ENCODE measurements at regions not wholly inside any gene's neighbourhood (a gene's known extent, or its start where the extent isn't known, plus 50 kb on each side); places are given as distances from the start of the nearest gene placed in this dataset.

DNA sequence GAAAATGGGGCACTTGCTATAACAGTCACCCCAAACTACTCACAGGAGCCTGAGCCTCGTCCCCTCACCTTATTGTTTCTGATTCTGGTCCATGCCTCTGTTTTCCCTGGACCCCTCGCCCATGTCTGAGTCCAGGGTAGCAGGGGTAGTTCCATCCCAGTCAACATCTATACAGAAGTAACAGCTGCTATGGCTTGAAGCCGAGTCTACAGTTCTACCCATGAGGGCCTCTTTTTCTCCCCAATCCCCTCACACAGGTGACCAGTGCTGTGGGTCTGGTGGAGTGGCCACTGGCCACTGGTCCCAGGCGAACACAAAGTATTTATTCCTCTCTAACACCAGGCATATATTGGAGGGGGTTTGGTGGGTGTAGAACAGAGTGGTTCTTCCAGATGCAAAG, 116.4 kb downstream of the ZNF280B start:
- intact Hi-C loops (cut with micrococcal nuclease), result no loop called here
- H3K27me3 Mint-ChIP-seq (ENCODE audit: low read depth), result peaks cover 17% of the 10 kb centered on the region
- H3K4me1 Mint-ChIP-seq (ENCODE audit: low read depth), result no peaks in the 10 kb centered on the region
- no peak for DNase-seq
- CTCF ChIA-PET, result interaction anchor here (1.4 kb wide), 1 partner anchor 49 kb away, joined by 3 read pairs; no protein-coding TSS in a partner anchor
- no peak overlapping the region for H3K4me3 Mint-ChIP-seq
- no peaks in the 10 kb centered on the region for H3K9me3 Mint-ChIP-seq
- H3K27ac Mint-ChIP-seq, result no peak overlapping the region
- H3K36me3 Mint-ChIP-seq (ENCODE audit: low read depth), result no peaks in the 10 kb centered on the region

DNA sequence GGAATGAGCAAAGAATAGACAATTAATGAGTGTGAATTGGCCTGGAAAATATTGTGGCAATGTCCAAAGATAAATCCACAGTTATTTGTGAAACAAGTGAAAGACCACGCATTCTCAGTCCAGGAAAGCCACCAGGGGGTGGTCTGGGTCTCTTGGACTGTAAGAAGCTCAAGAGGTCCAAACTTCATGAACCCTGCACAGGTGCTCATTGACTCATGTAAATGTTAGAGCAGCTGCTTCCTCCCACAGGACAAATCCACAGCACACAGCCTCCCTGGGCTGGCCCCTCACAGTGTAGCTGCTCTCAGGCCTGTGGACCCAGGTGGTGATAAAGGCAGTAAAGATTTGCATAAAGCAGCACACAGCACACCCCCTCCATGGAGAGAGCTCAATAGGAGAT, 114.0 kb downstream of the ZNF280B start:
- Mint-ChIP-seq H3K9me3 (no peaks in the 10 kb centered on the region), H3K36me3 (ENCODE audit: low read depth) (no peaks in the 10 kb centered on the region), H3K27ac (no peak overlapping the region), H3K4me3 (no peak overlapping the region), H3K4me1 (ENCODE audit: low read depth) (no peaks in the 10 kb centered on the region), H3K27me3 (ENCODE audit: low read depth) (peaks cover 12% of the 10 kb centered on the region)
- DNase-seq, result no peak
- intact Hi-C loops (cut with micrococcal nuclease), result no loop called here
- CTCF ChIA-PET, result interaction anchor here (0.6 to 1.6 kb wide), 4 partner anchors 28 to 263 kb away, joined by 3 to 7 read pairs (median 3); no protein-coding TSS in a partner anchor

DNA sequence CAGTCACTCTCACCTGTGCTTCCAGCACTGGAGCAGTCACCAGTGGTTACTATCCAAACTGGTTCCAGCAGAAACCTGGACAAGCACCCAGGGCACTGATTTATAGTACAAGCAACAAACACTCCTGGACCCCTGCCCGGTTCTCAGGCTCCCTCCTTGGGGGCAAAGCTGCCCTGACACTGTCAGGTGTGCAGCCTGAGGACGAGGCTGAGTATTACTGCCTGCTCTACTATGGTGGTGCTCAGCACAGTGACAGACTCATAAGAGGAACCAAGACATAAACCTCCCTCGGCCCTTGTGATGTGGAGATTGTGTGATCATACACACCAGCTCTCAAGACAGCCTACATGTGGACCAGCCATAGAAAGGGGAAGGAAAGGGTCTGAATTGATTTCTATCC, 113.3 kb downstream of the ZNF280B start:
- H3K4me3 Mint-ChIP-seq, result no peak overlapping the region
- CTCF ChIA-PET, result interaction anchor here (1.5 to 1.6 kb wide), 2 partner anchors 27 to 52 kb away, joined by 4 to 7 read pairs; no protein-coding TSS in a partner anchor
- no peak for DNase-seq
- H3K27me3 Mint-ChIP-seq (ENCODE audit: low read depth), result peaks cover 11% of the 10 kb centered on the region
- intact Hi-C loops (cut with micrococcal nuclease), result no loop called here
- no peaks in the 10 kb centered on the region for H3K9me3 Mint-ChIP-seq
- no peaks in the 10 kb centered on the region for H3K4me1 Mint-ChIP-seq (ENCODE audit: low read depth)
- no peak overlapping the region for H3K27ac Mint-ChIP-seq
- H3K36me3 Mint-ChIP-seq (ENCODE audit: low read depth), result no peaks in the 10 kb centered on the region

DNA sequence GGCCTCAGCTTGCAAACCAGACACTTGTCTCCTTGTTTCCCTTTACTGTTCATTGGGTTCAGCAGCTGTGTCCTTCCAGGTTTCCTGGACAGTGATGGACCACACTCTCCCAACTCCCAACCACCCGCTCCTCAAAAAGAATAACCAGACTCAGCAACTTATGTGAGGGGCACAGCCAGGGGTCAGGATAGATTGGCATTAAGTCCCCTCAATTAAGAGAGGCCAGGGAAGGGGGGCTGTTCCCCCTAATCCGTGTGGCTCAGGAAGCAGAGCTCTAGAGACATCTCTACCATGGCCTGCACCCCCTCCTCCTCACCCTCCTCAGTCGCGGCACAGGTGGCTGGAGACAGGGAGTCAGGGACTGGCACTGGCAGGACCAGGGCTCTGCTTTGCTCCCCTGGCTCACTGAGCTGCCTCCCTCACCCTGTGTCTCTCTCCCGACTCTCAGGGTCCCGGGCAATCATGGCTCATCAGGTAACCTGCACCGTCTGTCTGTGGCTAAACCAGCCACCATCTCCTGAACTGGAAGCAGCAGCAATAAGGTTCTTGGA, 111.7 kb downstream of the ZNF280B start:
- Mint-ChIP-seq H3K27me3 (ENCODE audit: low read depth) (peaks cover 5% of the 10 kb centered on the region), H3K36me3 (ENCODE audit: low read depth) (no peaks in the 10 kb centered on the region), H3K27ac (no peak overlapping the region), H3K4me3 (no peak overlapping the region), H3K9me3 (no peaks in the 10 kb centered on the region), H3K4me1 (ENCODE audit: low read depth) (no peaks in the 10 kb centered on the region)
- intact Hi-C loops (cut with micrococcal nuclease), result no loop called here
- CTCF ChIA-PET, result interaction anchor here (1.0 to 1.5 kb wide), 2 partner anchors 9 to 54 kb away, joined by 3 to 4 read pairs; no protein-coding TSS in a partner anchor
- DNase-seq, result no peak

DNA sequence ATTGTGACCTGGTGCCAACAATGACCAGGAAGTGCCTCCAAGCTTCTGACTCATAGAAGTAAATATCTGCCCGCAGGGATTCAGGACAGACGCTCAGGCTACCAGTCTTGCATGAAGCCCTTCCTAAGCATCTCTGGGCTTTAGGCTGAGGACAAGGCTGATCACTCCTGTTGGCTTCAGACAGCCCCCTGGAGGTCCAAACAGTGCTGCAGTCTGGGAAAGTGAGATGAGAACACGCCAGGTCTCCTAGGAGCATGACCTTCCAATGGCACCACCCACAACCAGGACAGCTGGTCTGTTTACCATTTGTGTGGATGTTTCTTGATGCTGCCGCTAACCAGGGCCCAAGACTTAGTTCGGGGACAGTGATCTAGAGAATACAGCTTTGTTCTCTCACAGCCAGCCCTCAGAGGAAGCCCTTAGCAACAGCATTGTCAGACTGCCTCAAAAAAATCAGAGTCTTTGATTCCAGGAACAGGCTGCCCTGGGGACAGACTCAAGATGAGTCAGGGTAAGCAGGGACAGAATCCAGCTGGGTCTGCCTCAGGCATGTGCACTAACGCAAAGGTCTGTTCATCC, 111.2 kb downstream of the ZNF280B start:
- Mint-ChIP-seq H3K27me3 (ENCODE audit: low read depth) (peaks cover 3% of the 10 kb centered on the region), H3K4me3 (no peak overlapping the region), H3K4me1 (ENCODE audit: low read depth) (no peaks in the 10 kb centered on the region), H3K9me3 (no peaks in the 10 kb centered on the region), H3K36me3 (ENCODE audit: low read depth) (no peaks in the 10 kb centered on the region), H3K27ac (no peak overlapping the region)
- no peak for DNase-seq
- CTCF ChIA-PET, result interaction anchor here (1.0 kb wide), 1 partner anchor 9 kb away, joined by 3 read pairs; no protein-coding TSS in a partner anchor
- intact Hi-C loops (cut with micrococcal nuclease), result no loop called here

DNA sequence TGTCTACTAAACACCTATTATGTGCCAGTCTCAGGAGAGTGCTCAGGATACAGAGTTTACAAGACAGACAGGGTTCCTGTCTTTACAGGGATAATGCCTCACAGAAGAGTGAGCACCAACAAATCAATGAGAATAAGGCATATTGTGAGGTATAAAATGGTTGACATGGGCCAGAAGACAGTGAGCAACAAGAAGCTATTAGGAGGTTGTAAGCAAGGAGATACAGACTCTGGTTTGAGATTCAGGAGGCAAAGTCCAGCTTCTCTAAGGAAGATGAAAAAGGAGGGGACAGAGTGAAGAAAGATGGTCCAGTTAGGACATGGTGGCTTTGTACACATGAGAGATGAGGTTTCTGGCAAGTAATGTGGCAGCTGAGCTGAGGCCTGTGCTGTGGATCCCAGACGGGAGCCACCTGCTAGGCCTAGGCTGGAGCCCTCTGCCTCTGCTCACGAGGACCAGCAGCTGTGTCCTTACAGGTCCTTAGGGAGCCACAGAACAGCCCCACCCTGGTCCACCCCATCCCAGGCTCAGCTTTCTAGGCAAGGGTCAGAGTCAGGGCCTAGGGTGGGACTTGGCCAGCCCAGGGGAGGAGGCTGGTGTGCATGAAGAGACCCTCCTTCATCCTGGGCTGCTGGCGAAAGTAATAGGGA, 110.5 kb downstream of the ZNF280B start:
- Mint-ChIP-seq H3K9me3 (no peaks in the 10 kb centered on the region), H3K27ac (no peak overlapping the region), H3K4me1 (ENCODE audit: low read depth) (no peaks in the 10 kb centered on the region), H3K4me3 (no peak overlapping the region), H3K36me3 (ENCODE audit: low read depth) (no peaks in the 10 kb centered on the region), H3K27me3 (ENCODE audit: low read depth) (peaks cover 2% of the 10 kb centered on the region)
- intact Hi-C loops (cut with micrococcal nuclease), result no loop called here
- no peak for DNase-seq
- CTCF ChIA-PET, result interaction anchor here (0.6 to 1.1 kb wide), 3 partner anchors 8 to 25 kb away, joined by 3 to 4 read pairs (median 3); no protein-coding TSS in a partner anchor

DNA sequence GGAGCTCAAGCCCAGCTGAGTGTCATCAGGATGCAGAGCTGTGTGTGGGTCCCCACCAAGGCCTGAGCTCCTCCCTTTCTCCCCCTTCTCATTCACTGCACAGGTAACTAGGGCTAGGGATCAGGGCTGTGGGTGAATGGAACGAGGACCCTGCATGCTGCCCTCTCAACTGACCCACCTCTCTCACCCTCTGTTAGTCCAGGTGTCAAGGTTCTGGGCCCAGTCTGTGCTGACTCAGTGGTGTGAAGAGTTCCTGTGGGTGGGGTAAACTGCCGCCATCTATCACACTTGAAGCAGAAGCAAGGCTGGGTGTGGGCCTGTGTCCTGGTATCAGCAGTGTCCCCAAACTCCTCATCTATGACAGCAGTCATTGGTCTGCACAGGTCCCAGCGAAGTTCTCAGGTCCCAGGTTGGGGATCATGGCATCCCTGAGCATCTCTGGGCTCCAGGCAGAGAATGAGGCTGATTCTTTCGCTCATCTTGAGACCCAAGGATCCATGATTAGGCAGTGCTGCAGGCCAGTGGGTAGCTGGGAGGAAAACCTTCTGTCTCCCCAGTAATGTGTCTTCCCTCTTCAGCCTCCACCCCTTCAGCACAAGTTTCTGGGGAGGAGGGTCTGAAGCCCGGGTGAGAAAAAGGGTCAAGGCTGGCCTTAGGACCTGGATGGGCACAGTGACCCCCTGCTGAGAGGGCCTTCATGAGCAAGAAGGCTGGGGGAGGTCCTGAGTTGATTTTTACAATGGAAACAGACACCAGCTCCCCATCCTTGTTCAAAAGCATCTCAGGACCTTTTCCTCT, 109.8 kb downstream of the ZNF280B start:
- Mint-ChIP-seq H3K36me3 (ENCODE audit: low read depth) (no peaks in the 10 kb centered on the region), H3K4me3 (no peak overlapping the region), H3K27ac (no peak overlapping the region), H3K27me3 (ENCODE audit: low read depth) (peaks cover 2% of the 10 kb centered on the region), H3K4me1 (ENCODE audit: low read depth) (no peaks in the 10 kb centered on the region), H3K9me3 (no peaks in the 10 kb centered on the region)
- DNase-seq, result no peak
- CTCF ChIA-PET, result interaction anchor here (0.6 to 1.1 kb wide), 2 partner anchors 19 to 24 kb away, joined by 3 to 4 read pairs; no protein-coding TSS in a partner anchor
- intact Hi-C loops (cut with micrococcal nuclease), result no loop called here

DNA sequence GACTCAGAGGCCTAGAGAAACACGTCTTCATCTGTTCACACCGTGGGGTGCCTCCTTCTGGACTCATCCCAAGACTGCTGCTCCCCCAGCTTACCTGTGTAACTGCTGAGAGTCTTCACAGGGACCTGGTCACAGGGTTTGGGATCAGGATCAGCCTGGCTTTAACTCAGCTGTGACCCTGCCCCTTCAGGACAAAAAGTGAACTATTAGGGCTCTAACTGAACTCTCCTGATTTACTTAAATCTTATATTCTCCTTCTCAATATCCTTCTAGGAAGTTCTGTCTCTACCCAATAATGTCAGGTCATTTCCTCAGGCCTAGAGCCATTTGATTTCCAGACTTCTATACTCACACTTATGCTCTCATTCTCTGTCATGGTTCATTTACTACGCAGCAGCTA, 108.4 kb downstream of the ZNF280B start:
- CTCF ChIA-PET, result interaction anchor here (0.5 to 1.0 kb wide), 2 partner anchors 22 to 90 kb away, joined by 3 read pairs; no protein-coding TSS in a partner anchor
- intact Hi-C loops (cut with micrococcal nuclease), result no loop called here
- Mint-ChIP-seq H3K27ac (no peak overlapping the region), H3K4me3 (no peak overlapping the region), H3K27me3 (ENCODE audit: low read depth) (peaks cover 2% of the 10 kb centered on the region), H3K36me3 (ENCODE audit: low read depth) (no peaks in the 10 kb centered on the region), H3K9me3 (no peaks in the 10 kb centered on the region), H3K4me1 (ENCODE audit: low read depth) (no peaks in the 10 kb centered on the region)
- no peak for DNase-seq

DNA sequence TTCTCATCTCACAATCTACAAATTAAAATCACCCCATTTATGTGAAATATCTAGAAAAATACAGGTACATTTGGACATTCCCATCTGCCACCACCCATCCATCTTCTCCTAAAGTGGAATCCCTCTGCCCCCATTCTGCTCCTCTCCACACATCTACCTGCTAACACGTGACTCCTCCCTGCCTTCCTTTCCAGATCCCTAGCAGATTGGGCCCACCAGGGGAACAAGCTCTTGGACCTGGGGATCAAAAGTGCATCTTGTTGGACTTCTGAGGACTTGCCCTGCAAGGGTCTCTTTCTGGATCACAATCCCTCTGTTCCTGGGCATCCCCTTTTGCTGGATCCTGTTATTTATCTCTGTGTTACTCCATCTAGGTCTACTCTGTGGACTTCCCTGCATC, 107.6 kb downstream of the ZNF280B start:
- no peak overlapping the region for H3K27ac Mint-ChIP-seq
- intact Hi-C loops (cut with micrococcal nuclease), result no loop called here
- CTCF ChIA-PET, result interaction anchor here (0.5 to 1.0 kb wide), 2 partner anchors 22 to 89 kb away, joined by 3 read pairs; no protein-coding TSS in a partner anchor

DNA sequence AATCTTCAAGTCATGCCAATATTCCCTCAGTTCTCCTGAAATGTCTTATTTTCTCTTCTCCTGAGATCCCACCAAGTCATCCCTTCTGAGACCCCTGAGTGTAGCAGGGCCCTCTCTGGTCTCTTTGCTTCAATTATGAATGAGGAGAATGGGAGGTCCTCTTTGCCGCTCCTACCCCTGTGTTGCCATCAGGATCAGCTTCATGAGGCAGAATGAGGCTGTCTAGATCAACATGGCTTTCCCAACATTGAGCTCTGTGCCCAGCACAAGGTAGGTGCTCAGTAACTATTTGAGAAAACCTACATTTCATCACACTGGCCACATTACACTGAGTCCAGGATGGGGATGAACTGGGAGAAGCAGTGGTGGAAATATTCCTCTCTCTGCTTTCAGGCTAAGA, 107.2 kb downstream of the ZNF280B start:
- Mint-ChIP-seq H3K4me1 (ENCODE audit: low read depth) (no peaks in the 10 kb centered on the region), H3K27ac (no peak overlapping the region), H3K27me3 (ENCODE audit: low read depth) (peaks cover 4% of the 10 kb centered on the region), H3K4me3 (no peak overlapping the region), H3K36me3 (ENCODE audit: low read depth) (no peaks in the 10 kb centered on the region), H3K9me3 (no peaks in the 10 kb centered on the region)
- no peak for DNase-seq
- intact Hi-C loops (cut with micrococcal nuclease), result no loop called here
- CTCF ChIA-PET, result no interaction called here

More for the DNA sequence above, 107.6 kb downstream of the ZNF280B start:
- no peak overlapping the region for H3K4me3 Mint-ChIP-seq
- H3K36me3 Mint-ChIP-seq (ENCODE audit: low read depth), result no peaks in the 10 kb centered on the region
- no peak for DNase-seq
- no peaks in the 10 kb centered on the region for H3K4me1 Mint-ChIP-seq (ENCODE audit: low read depth)
- H3K9me3 Mint-ChIP-seq, result no peaks in the 10 kb centered on the region
- peaks cover 4% of the 10 kb centered on the region for H3K27me3 Mint-ChIP-seq (ENCODE audit: low read depth)

DNA sequence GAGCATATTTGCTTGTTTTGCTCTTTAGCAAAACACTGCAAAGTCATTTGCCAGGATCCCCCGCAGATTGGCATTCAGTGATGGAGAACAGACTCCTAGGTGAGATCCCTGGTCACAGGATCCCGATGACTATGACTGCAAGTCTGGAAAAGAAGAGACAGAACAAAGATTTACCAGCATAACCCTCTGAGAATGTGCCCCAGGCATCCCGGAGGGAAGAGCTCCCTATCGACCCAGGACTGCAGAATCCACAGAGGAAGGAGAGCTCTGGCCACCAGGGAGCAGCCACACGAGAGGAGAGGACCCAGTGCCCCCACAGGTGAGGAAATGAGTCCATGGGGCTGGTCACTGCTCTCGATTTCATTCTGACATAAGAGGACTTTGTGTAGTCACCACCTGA, 105.2 kb downstream of the ZNF280B start:
- no peak for DNase-seq
- intact Hi-C loops (cut with micrococcal nuclease), result no loop called here
- Mint-ChIP-seq H3K4me3 (no peak overlapping the region), H3K36me3 (ENCODE audit: low read depth) (no peaks in the 10 kb centered on the region), H3K27me3 (ENCODE audit: low read depth) (peaks cover 4% of the 10 kb centered on the region), H3K27ac (no peak overlapping the region), H3K9me3 (no peaks in the 10 kb centered on the region), H3K4me1 (ENCODE audit: low read depth) (no peaks in the 10 kb centered on the region)
- CTCF ChIA-PET, result interaction anchor here (0.7 to 1.0 kb wide), 2 partner anchors 15 to 202 kb away, joined by 3 read pairs; no protein-coding TSS in a partner anchor

DNA sequence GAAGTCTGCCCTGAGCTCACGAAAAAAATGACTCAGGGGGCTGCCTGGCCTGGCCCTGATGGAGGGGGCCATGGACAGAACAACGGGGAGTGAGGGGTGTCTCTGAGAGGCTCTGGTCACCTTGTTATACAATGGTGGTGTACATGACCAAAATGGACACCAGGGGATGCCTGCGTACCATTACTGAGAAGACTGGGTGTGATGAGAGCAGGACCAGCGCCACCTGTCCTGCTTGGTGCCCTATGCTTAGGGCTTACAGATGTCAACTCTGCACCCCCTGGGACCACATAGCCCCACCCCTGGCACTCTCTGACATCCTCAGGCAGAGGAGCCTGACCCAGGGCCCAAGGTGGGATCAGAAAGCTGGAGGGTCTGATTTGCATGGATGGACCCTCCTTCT, 104.8 kb downstream of the ZNF280B start:
- no peaks in the 10 kb centered on the region for H3K4me1 Mint-ChIP-seq (ENCODE audit: low read depth)
- H3K27ac Mint-ChIP-seq, result no peak overlapping the region
- CTCF ChIA-PET, result interaction anchor here (0.7 kb wide), 1 partner anchor 202 kb away, joined by 3 read pairs; no protein-coding TSS in a partner anchor
- no peak overlapping the region for H3K4me3 Mint-ChIP-seq
- no peak for DNase-seq
- H3K36me3 Mint-ChIP-seq (ENCODE audit: low read depth), result no peaks in the 10 kb centered on the region
- no peaks in the 10 kb centered on the region for H3K9me3 Mint-ChIP-seq
- intact Hi-C loops (cut with micrococcal nuclease), result no loop called here
- peaks cover 7% of the 10 kb centered on the region for H3K27me3 Mint-ChIP-seq (ENCODE audit: low read depth)
